Head of caudate nucleus (tissue), 42 donors: ENCODE measurements at regions not wholly inside any gene's neighbourhood (a gene's known extent, or its start where the extent isn't known, plus 50 kb on each side); places are given as distances from the start of the nearest gene placed in this dataset.

Experiments
- DNase-seq, 42 donors: peaks; one replicate each; pipeline versions ENCODE4 v3.0.0 to v3.0.0-alpha.2; 2020 to 2021; ENCODE audit warnings: mixed read lengths in 7 of 42
- intact Hi-C: fragments of 100-400 bp; cut with DNase I; formaldehyde crosslinking; loops from one replicate; pipeline ENCODE4 v1.15.0; 2022

GRCh38 chr4:155428128-155428527 lies 51.4 kb upstream of the MAP9 start:
- DNase-seq = no peak
- intact Hi-C loops = no loop called here

DNA sequence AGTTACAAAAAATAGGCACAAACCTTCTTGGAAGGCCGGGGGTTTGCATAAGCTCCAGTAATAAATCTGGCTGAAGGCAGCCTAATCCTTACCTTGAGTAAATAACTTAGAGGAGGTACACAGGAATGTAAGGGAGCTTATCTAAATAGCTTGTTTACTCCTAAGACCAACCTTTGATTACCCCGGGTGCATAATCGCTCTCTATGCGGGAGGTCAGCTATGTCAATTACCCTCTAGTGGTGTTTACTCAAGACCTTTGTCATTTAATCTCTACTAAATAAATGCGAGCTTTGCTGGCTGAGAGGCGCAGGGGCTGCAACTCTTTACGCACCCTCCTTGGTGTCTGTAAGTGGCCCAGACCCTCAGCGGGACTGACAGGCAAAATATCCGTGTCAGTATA lies 50.2 kb upstream of the MAP9 start:
- DNase-seq = no peak
- intact Hi-C loops = no loop called here
